WTC11 (cell line): ENCODE measurements at regions not wholly inside any gene's neighbourhood (a gene's known extent, or its start where the extent isn't known, plus 50 kb on each side); places are given as distances from the start of the nearest gene placed in this dataset.

Experiments used
- ATAC-seq: fragments of 200-7000 bp; cut with Tn5 transposase; 2 replicates; pipeline ENCODE4 v1.10.0; 2021; ENCODE audit warnings: mild to moderate bottlenecking, moderate library complexity
- CTCF ChIA-PET: fragments of 300-600 bp; sonication (Branson Sonifier 250); formaldehyde crosslinking; loops from one replicate; lab custom pipeline; 2021; ENCODE audit warnings: antibody characterized with exemption; lab: Charles Lee
- POLR2A ChIA-PET: fragments of 350-600 bp; sonication (Branson Sonifier 250); formaldehyde crosslinking; loops from one replicate; lab custom pipeline; 2021; ENCODE audit warnings: antibody characterized with exemption; lab: Charles Lee
- DNase-seq: peaks from one replicate; pipeline ENCODE4 v3.0.0; 2021; ENCODE audit warnings: low spot score
- H3K27ac Mint-ChIP-seq: 2 replicates; pipeline ENCODE4 v1.8.0; 2021; ENCODE audit warnings: mixed read lengths
- H3K27me3 Mint-ChIP-seq: 2 replicates; pipeline ENCODE4 v1.8.0; 2021; ENCODE audit warnings: low read depth, mild to moderate bottlenecking, moderate library complexity, mixed read lengths
- H3K36me3 Mint-ChIP-seq: 2 replicates; pipeline ENCODE4 v1.8.0; 2021; ENCODE audit warnings: mixed read lengths
- H3K4me1 Mint-ChIP-seq: 2 replicates; pipeline ENCODE4 v1.8.0; 2022; ENCODE audit warnings: mixed read lengths
- H3K4me3 Mint-ChIP-seq: 2 replicates; pipeline ENCODE4 v1.8.0; 2021; ENCODE audit warnings: mild to moderate bottlenecking, moderate library complexity, mixed read lengths
- H3K9me3 Mint-ChIP-seq: 2 replicates; pipeline ENCODE4 v1.8.0; 2021; ENCODE audit warnings: mixed read lengths
- CBFB ChIP-seq: sonication (generic); formaldehyde crosslinking; IDR thresholded peaks from 2 replicates; pipeline ENCODE4 v1.8.1; 2022; ENCODE audit warnings: mild to moderate bottlenecking, low read depth, missing genetic modification reagents
- E2F5 ChIP-seq: sonication (generic); formaldehyde crosslinking; IDR thresholded peaks from 2 replicates; pipeline ENCODE4 v1.8.1; 2022; ENCODE audit warnings: mild to moderate bottlenecking, moderate library complexity, missing genetic modification reagents
- ELF4 ChIP-seq: sonication (generic); formaldehyde crosslinking; IDR thresholded peaks from 2 replicates; pipeline ENCODE4 v1.8.1; 2022; ENCODE audit warnings: low read depth, mild to moderate bottlenecking, moderate library complexity, missing genetic modification reagents
- FOXJ3 ChIP-seq: sonication (generic); formaldehyde crosslinking; IDR thresholded peaks from 2 replicates; pipeline ENCODE4 v1.9.0; 2021; ENCODE audit warnings: missing genetic modification reagents, mild to moderate bottlenecking, borderline replicate concordance
- FOXP1 ChIP-seq: sonication (generic); formaldehyde crosslinking; IDR thresholded peaks from 2 replicates; pipeline ENCODE4 v1.8.0; 2022; ENCODE audit warnings: missing genetic modification reagents, mild to moderate bottlenecking, moderate library complexity, borderline replicate concordance
- GRHL2 ChIP-seq: fragments of 250-450 bp; sonication (Bioruptor Pico); IDR thresholded peaks from 2 replicates; pipeline ENCODE4 v1.8.0; 2022; ENCODE audit warnings: mild to moderate bottlenecking, moderate library complexity; ENCODE audit not compliant: insufficient replicate concordance, severe bottlenecking
- GTF2I ChIP-seq: fragments of 250-450 bp; sonication (Bioruptor Pico); conservative IDR thresholded peaks from 2 replicates; pipeline ENCODE4 v1.4.0; 2021; ENCODE audit warnings: mild to moderate bottlenecking
- MLX ChIP-seq: sonication (generic); formaldehyde crosslinking; IDR thresholded peaks from 2 replicates; pipeline ENCODE4 v1.8.1; 2023; ENCODE audit warnings: mild to moderate bottlenecking, missing genetic modification reagents, moderate library complexity
- MXD4 ChIP-seq: fragments of 250-450 bp; sonication (Bioruptor Pico); IDR thresholded peaks from 2 replicates; pipeline ENCODE4 v1.8.0; 2021; ENCODE audit warnings: mild to moderate bottlenecking, moderate library complexity, borderline replicate concordance
- NFATC4 ChIP-seq: fragments of 250-450 bp; sonication (Bioruptor Pico); IDR thresholded peaks from 2 replicates; pipeline ENCODE4 v1.9.0; 2021; ENCODE audit warnings: mild to moderate bottlenecking
- NFE2L1 ChIP-seq: sonication (generic); formaldehyde crosslinking; IDR thresholded peaks from 2 replicates; pipeline ENCODE4 v1.8.1; 2023; ENCODE audit warnings: missing genetic modification reagents
- NFYB ChIP-seq: sonication (generic); formaldehyde crosslinking; conservative IDR thresholded peaks from 2 replicates; pipeline ENCODE4 v1.8.0; 2022; ENCODE audit warnings: low read depth, missing genetic modification reagents
- OVOL2 ChIP-seq: fragments of 250-450 bp; sonication (Bioruptor Pico); IDR thresholded peaks from 2 replicates; pipeline ENCODE4 v1.9.0; 2021; ENCODE audit warnings: mild to moderate bottlenecking, borderline replicate concordance
- SMAD4 ChIP-seq: sonication (generic); formaldehyde crosslinking; IDR thresholded peaks from 2 replicates; pipeline ENCODE4 v1.8.0; 2022; ENCODE audit warnings: mild to moderate bottlenecking, missing genetic modification reagents
- SOX15 ChIP-seq: fragments of 250-450 bp; sonication (Bioruptor Pico); IDR thresholded peaks from 2 replicates; pipeline ENCODE4 v1.9.0; 2021; ENCODE audit warnings: mild to moderate bottlenecking
- TEAD1 ChIP-seq: sonication (generic); formaldehyde crosslinking; IDR thresholded peaks from 2 replicates; pipeline ENCODE4 v1.8.0; 2022; ENCODE audit warnings: mild to moderate bottlenecking, missing genetic modification reagents
- TP53 ChIP-seq: sonication (generic); formaldehyde crosslinking; IDR thresholded peaks from 2 replicates; pipeline ENCODE4 v1.8.1; 2023; ENCODE audit warnings: mild to moderate bottlenecking, missing genetic modification reagents
- USF1 ChIP-seq: sonication (generic); formaldehyde crosslinking; IDR thresholded peaks from 2 replicates; pipeline ENCODE4 v1.8.0; 2022; ENCODE audit warnings: mild to moderate bottlenecking, missing genetic modification reagents
- ZBTB21 ChIP-seq: sonication (generic); formaldehyde crosslinking; IDR thresholded peaks from 2 replicates; pipeline ENCODE4 v1.8.1; 2023; ENCODE audit warnings: mild to moderate bottlenecking, missing genetic modification reagents, borderline replicate concordance
- ZNF219 ChIP-seq: sonication (generic); formaldehyde crosslinking; IDR thresholded peaks from 2 replicates; pipeline ENCODE4 v1.8.0; 2023; ENCODE audit warnings: missing genetic modification reagents, mild to moderate bottlenecking, borderline replicate concordance
- ZNF232 ChIP-seq: sonication (generic); formaldehyde crosslinking; IDR thresholded peaks from 2 replicates; pipeline ENCODE4 v1.8.0; 2022; ENCODE audit warnings: mild to moderate bottlenecking, missing genetic modification reagents
- ZNF416 ChIP-seq: fragments of 250-450 bp; sonication (Bioruptor Pico); IDR thresholded peaks from 2 replicates; pipeline ENCODE4 v1.9.0; 2021; ENCODE audit warnings: mild to moderate bottlenecking, inconsistent platforms
- TF ChIP-seq, protein P1 (sequence below): sonication (generic); formaldehyde crosslinking; IDR thresholded peaks from 2 replicates; pipeline ENCODE4 v1.8.1; 2023; ENCODE audit warnings: mild to moderate bottlenecking, missing genetic modification reagents
- TF ChIP-seq, protein P2 (sequence below): sonication (generic); formaldehyde crosslinking; IDR thresholded peaks from 2 replicates; pipeline ENCODE4 v1.8.1; 2023; ENCODE audit warnings: mild to moderate bottlenecking, missing genetic modification reagents, borderline replicate concordance
- TF ChIP-seq, protein P3 (sequence below): sonication (generic); formaldehyde crosslinking; IDR thresholded peaks from 2 replicates; pipeline ENCODE4 v1.8.1; 2022; ENCODE audit warnings: low read depth, mild to moderate bottlenecking, moderate library complexity, missing genetic modification reagents, borderline replicate concordance

DNA sequence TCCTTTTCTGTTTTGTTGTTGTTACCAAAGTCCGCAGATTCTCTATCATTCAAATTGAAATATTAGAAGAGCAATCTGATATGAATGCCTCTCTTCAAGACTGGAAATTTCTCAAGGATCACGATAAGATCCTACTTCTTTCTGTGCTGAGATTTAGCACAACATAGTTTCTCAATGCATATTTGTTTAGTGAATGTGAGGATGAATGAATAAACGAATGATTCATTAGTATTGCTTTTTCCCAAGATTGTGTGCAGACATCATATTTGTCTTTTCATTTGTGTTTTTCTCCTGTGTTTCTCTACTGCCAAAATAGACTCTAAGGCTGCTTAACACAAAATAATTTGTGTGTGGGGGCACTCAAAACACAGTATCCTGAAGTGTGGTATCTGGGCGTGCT lies 862.7 kb upstream of the MAP3K7 start:
- no peak overlapping the region for H3K27ac Mint-ChIP-seq
- H3K4me3 Mint-ChIP-seq: no peak overlapping the region
- ChIA-PET POLR2A (no interaction called here), CTCF (no interaction called here)
- DNase-seq: no peak
- H3K36me3 Mint-ChIP-seq: no peaks in the 10 kb centered on the region
- TF ChIP-seq ZBTB21 (CRISPR knock-in tag): no peak
- no peak for TF ChIP-seq NFATC4 (CRISPR knock-in tag)
- TF ChIP-seq, protein P1, sequence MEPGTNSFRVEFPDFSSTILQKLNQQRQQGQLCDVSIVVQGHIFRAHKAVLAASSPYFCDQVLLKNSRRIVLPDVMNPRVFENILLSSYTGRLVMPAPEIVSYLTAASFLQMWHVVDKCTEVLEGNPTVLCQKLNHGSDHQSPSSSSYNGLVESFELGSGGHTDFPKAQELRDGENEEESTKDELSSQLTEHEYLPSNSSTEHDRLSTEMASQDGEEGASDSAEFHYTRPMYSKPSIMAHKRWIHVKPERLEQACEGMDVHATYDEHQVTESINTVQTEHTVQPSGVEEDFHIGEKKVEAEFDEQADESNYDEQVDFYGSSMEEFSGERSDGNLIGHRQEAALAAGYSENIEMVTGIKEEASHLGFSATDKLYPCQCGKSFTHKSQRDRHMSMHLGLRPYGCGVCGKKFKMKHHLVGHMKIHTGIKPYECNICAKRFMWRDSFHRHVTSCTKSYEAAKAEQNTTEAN (CRISPR knock-in tag): no peak
- TF ChIP-seq MXD4 (CRISPR knock-in tag): no peak
- no peak for TF ChIP-seq NFYB (CRISPR knock-in tag)
- no peak for TF ChIP-seq USF1 (CRISPR knock-in tag)
- TF ChIP-seq NFE2L1 (CRISPR knock-in tag): no peak
- TF ChIP-seq OVOL2: no peak
- TF ChIP-seq, all 79 proteins: peak for 0
- Mint-ChIP-seq H3K27me3 (no peaks in the 10 kb centered on the region), H3K9me3 (no peaks in the 10 kb centered on the region), H3K4me1 (peaks cover 4% of the 10 kb centered on the region; the same call in 1 of the 2 replicates)
- ATAC-seq: no peak

GRCh38 chr6:91447530-91448254 lies 860.8 kb upstream of the MAP3K7 start:
- Mint-ChIP-seq H3K4me3 (no peak overlapping the region), H3K9me3 (no peaks in the 10 kb centered on the region), H3K36me3 (no peaks in the 10 kb centered on the region), H3K27me3 (no peaks in the 10 kb centered on the region), H3K4me1 (peaks cover 4% of the 10 kb centered on the region; the same call in 1 of the 2 replicates), H3K27ac (no peak overlapping the region)
- TF ChIP-seq GTF2I (no peak), E2F5 (CRISPR knock-in tag) (no peak), TP53 (CRISPR knock-in tag) (no peak), MLX (CRISPR knock-in tag) (no peak), USF1 (CRISPR knock-in tag) (no peak), ZBTB21 (CRISPR knock-in tag) (no peak), GRHL2 (CRISPR knock-in tag) (no peak), ELF4 (no peak), ZNF416 (CRISPR knock-in tag) (no peak), FOXJ3 (CRISPR knock-in tag) (no peak), FOXP1 (no peak), SOX15 (CRISPR knock-in tag) (no peak), ZNF232 (CRISPR knock-in tag) (no peak), SMAD4 (CRISPR knock-in tag) (no peak), CBFB (CRISPR knock-in tag) (no peak), TEAD1 (CRISPR knock-in tag) (no peak), ZNF219 (CRISPR knock-in tag) (no peak)
- TF ChIP-seq, protein P2, sequence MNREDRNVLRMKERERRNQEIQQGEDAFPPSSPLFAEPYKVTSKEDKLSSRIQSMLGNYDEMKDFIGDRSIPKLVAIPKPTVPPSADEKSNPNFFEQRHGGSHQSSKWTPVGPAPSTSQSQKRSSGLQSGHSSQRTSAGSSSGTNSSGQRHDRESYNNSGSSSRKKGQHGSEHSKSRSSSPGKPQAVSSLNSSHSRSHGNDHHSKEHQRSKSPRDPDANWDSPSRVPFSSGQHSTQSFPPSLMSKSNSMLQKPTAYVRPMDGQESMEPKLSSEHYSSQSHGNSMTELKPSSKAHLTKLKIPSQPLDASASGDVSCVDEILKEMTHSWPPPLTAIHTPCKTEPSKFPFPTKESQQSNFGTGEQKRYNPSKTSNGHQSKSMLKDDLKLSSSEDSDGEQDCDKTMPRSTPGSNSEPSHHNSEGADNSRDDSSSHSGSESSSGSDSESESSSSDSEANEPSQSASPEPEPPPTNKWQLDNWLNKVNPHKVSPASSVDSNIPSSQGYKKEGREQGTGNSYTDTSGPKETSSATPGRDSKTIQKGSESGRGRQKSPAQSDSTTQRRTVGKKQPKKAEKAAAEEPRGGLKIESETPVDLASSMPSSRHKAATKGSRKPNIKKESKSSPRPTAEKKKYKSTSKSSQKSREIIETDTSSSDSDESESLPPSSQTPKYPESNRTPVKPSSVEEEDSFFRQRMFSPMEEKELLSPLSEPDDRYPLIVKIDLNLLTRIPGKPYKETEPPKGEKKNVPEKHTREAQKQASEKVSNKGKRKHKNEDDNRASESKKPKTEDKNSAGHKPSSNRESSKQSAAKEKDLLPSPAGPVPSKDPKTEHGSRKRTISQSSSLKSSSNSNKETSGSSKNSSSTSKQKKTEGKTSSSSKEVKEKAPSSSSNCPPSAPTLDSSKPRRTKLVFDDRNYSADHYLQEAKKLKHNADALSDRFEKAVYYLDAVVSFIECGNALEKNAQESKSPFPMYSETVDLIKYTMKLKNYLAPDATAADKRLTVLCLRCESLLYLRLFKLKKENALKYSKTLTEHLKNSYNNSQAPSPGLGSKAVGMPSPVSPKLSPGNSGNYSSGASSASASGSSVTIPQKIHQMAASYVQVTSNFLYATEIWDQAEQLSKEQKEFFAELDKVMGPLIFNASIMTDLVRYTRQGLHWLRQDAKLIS (CRISPR knock-in tag): no peak
- TF ChIP-seq, protein P3, sequence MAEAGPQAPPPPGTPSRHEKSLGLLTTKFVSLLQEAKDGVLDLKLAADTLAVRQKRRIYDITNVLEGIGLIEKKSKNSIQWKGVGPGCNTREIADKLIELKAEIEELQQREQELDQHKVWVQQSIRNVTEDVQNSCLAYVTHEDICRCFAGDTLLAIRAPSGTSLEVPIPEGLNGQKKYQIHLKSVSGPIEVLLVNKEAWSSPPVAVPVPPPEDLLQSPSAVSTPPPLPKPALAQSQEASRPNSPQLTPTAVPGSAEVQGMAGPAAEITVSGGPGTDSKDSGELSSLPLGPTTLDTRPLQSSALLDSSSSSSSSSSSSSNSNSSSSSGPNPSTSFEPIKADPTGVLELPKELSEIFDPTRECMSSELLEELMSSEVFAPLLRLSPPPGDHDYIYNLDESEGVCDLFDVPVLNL (CRISPR knock-in tag): no peak
- CTCF ChIA-PET: no interaction called here
- DNase-seq (no peak), ATAC-seq (no peak)
- POLR2A ChIA-PET: no interaction called here
